ENCODE measurements at regions not wholly inside any gene's neighbourhood (a gene's known extent, or its start where the extent isn't known, plus 50 kb on each side); places are given as distances from the start of the nearest gene placed in this dataset.

DNA sequence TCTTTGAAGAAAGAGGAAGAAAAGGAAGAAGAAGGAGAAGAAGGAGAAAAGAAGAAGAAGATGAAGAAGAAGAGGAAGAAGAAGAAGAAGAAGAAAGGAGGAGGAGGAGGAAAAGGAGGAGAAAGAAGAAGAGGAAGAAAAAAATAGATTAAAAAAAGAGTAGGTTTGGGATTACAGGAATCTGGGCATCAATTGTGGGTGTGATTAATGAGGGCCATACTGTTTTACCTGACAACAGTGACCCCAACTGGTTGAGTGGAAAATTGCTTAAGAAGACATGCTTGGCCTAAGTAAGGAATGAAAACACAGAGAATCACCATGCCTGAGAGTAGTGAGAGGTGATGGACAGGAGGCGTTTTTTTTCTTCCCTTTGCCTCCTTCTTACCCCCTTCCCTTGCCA is 114.6 kb downstream of the FAM170A start (continued):
- TF ChIP-seq, protein P1, sequence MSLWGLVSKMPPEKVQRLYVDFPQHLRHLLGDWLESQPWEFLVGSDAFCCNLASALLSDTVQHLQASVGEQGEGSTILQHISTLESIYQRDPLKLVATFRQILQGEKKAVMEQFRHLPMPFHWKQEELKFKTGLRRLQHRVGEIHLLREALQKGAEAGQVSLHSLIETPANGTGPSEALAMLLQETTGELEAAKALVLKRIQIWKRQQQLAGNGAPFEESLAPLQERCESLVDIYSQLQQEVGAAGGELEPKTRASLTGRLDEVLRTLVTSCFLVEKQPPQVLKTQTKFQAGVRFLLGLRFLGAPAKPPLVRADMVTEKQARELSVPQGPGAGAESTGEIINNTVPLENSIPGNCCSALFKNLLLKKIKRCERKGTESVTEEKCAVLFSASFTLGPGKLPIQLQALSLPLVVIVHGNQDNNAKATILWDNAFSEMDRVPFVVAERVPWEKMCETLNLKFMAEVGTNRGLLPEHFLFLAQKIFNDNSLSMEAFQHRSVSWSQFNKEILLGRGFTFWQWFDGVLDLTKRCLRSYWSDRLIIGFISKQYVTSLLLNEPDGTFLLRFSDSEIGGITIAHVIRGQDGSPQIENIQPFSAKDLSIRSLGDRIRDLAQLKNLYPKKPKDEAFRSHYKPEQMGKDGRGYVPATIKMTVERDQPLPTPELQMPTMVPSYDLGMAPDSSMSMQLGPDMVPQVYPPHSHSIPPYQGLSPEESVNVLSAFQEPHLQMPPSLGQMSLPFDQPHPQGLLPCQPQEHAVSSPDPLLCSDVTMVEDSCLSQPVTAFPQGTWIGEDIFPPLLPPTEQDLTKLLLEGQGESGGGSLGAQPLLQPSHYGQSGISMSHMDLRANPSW (CRISPR knock-in tag; IDR thresholded peaks at IDR 0.05), result no peak
- TF ChIP-seq LEF1 (IDR thresholded peaks at IDR 0.05) (no peak), SMC3 (conservative IDR thresholded peaks at IDR 0.05; ENCODE audit: insufficient read depth, low read depth, low read length) (0 out of 2 replicates have a peak, but pooled peaks have one; percentile 31), RAD21 (CRISPR knock-in tag; conservative IDR thresholded peaks at IDR 0.05 in 1 of 2, IDR thresholded peaks at IDR 0.05 in 1 of 2) (peak; percentile 51 to 77), SMAD1 (IDR thresholded peaks at IDR 0.05; ENCODE audit: low read depth, low read length, partially characterized antibody) (no peak), SOX6 (IDR thresholded peaks at IDR 0.05) (no peak), THRAP3 (IDR thresholded peaks at IDR 0.05; ENCODE audit: borderline replicate concordance) (no peak), PRPF4 (IDR thresholded peaks at IDR 0.05; ENCODE audit: insufficient read depth, low read depth, low read length, poor library complexity, severe bottlenecking) (no peak), TOE1 (IDR thresholded peaks at IDR 0.05; ENCODE audit: borderline replicate concordance) (no peak), TOE1 (CRISPR knock-in tag; IDR thresholded peaks at IDR 0.05; ENCODE audit: borderline replicate concordance, low read depth) (no peak), RBFOX2 (IDR thresholded peaks at IDR 0.05; ENCODE audit: low read depth, low read length) (no peak), ZNF239 (CRISPR knock-in tag; IDR thresholded peaks at IDR 0.05) (no peak)
- TF ChIP-seq, protein P2, sequence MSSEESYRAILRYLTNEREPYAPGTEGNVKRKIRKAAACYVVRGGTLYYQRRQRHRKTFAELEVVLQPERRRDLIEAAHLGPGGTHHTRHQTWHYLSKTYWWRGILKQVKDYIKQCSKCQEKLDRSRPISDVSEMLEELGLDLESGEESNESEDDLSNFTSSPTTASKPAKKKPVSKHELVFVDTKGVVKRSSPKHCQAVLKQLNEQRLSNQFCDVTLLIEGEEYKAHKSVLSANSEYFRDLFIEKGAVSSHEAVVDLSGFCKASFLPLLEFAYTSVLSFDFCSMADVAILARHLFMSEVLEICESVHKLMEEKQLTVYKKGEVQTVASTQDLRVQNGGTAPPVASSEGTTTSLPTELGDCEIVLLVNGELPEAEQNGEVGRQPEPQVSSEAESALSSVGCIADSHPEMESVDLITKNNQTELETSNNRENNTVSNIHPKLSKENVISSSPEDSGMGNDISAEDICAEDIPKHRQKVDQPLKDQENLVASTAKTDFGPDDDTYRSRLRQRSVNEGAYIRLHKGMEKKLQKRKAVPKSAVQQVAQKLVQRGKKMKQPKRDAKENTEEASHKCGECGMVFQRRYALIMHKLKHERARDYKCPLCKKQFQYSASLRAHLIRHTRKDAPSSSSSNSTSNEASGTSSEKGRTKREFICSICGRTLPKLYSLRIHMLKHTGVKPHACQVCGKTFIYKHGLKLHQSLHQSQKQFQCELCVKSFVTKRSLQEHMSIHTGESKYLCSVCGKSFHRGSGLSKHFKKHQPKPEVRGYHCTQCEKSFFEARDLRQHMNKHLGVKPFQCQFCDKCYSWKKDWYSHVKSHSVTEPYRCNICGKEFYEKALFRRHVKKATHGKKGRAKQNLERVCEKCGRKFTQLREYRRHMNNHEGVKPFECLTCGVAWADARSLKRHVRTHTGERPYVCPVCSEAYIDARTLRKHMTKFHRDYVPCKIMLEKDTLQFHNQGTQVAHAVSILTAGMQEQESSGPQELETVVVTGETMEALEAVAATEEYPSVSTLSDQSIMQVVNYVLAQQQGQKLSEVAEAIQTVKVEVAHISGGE (CRISPR knock-in tag; IDR thresholded peaks at IDR 0.05), result no peak
- TF ChIP-seq, protein P3, sequence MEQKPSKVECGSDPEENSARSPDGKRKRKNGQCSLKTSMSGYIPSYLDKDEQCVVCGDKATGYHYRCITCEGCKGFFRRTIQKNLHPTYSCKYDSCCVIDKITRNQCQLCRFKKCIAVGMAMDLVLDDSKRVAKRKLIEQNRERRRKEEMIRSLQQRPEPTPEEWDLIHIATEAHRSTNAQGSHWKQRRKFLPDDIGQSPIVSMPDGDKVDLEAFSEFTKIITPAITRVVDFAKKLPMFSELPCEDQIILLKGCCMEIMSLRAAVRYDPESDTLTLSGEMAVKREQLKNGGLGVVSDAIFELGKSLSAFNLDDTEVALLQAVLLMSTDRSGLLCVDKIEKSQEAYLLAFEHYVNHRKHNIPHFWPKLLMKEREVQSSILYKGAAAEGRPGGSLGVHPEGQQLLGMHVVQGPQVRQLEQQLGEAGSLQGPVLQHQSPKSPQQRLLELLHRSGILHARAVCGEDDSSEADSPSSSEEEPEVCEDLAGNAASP (IDR thresholded peaks at IDR 0.05), result no peak
- TF ChIP-seq, protein P4, sequence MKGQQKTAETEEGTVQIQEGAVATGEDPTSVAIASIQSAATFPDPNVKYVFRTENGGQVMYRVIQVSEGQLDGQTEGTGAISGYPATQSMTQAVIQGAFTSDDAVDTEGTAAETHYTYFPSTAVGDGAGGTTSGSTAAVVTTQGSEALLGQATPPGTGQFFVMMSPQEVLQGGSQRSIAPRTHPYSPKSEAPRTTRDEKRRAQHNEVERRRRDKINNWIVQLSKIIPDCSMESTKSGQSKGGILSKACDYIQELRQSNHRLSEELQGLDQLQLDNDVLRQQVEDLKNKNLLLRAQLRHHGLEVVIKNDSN (CRISPR knock-in tag; IDR thresholded peaks at IDR 0.05), result no peak
- TF ChIP-seq, protein P5, sequence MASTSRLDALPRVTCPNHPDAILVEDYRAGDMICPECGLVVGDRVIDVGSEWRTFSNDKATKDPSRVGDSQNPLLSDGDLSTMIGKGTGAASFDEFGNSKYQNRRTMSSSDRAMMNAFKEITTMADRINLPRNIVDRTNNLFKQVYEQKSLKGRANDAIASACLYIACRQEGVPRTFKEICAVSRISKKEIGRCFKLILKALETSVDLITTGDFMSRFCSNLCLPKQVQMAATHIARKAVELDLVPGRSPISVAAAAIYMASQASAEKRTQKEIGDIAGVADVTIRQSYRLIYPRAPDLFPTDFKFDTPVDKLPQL (IDR thresholded peaks at IDR 0.05; ENCODE audit: extremely low read depth, insufficient read length), result no peak
- TF ChIP-seq, protein P6, sequence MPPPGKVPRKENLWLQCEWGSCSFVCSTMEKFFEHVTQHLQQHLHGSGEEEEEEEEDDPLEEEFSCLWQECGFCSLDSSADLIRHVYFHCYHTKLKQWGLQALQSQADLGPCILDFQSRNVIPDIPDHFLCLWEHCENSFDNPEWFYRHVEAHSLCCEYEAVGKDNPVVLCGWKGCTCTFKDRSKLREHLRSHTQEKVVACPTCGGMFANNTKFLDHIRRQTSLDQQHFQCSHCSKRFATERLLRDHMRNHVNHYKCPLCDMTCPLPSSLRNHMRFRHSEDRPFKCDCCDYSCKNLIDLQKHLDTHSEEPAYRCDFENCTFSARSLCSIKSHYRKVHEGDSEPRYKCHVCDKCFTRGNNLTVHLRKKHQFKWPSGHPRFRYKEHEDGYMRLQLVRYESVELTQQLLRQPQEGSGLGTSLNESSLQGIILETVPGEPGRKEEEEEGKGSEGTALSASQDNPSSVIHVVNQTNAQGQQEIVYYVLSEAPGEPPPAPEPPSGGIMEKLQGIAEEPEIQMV (tag; conservative IDR thresholded peaks at IDR 0.05; ENCODE audit: low read depth), result no peak

Measured in K562 (cell line).